ENCODE measurements at regions not wholly inside any gene's neighbourhood (a gene's known extent, or its start where the extent isn't known, plus 50 kb on each side); places are given as distances from the start of the nearest gene placed in this dataset.
A peak's percentile ranks its signal among the peaks of the same experiment; 100 is the strongest.

DNA sequence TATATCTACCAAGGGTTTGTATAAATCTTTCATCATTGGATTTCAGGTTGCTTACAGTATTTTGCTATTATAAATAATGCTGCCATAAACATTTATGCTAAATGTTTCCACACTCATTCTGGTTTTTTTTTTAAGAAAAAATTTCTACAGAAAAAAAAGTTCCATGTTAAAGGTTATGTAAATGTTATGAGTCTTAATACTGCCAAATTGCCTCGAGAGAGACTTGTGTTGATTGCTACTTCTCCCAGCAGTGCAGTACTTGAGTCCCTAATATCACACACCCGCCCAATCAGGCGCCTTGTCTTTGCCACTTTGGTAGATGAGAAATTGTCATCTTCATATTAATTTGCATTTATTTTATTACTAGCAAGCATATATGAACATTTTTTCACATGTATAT lies 96.7 kb upstream of the TMEM26 start:
- H3K4me1 ChIP-seq (ENCODE audit: insufficient read depth, low read length, severe bottlenecking), result no peaks in the 10 kb centered on the region
- no peaks in the 10 kb centered on the region for H3K9me2 ChIP-seq (ENCODE audit: low read depth, low read length)
- no peaks in the 10 kb centered on the region for H3K27me3 ChIP-seq (ENCODE audit: insufficient read depth, low read length)
- H3K79me2 ChIP-seq (ENCODE audit: insufficient read depth, low read length), result no peaks in the 10 kb centered on the region
- no peak overlapping the region for H2AFZ ChIP-seq (ENCODE audit: low read length)
- no peak overlapping the region for H3K9ac ChIP-seq (ENCODE audit: low read length)
- no peaks in the 10 kb centered on the region for H3K9me3 ChIP-seq (ENCODE audit: low read length)
- no peak for TF ChIP-seq EZH2 (IDR thresholded peaks at IDR 0.05; ENCODE audit: borderline replicate concordance, low read length)
- TF ChIP-seq, protein P1, sequence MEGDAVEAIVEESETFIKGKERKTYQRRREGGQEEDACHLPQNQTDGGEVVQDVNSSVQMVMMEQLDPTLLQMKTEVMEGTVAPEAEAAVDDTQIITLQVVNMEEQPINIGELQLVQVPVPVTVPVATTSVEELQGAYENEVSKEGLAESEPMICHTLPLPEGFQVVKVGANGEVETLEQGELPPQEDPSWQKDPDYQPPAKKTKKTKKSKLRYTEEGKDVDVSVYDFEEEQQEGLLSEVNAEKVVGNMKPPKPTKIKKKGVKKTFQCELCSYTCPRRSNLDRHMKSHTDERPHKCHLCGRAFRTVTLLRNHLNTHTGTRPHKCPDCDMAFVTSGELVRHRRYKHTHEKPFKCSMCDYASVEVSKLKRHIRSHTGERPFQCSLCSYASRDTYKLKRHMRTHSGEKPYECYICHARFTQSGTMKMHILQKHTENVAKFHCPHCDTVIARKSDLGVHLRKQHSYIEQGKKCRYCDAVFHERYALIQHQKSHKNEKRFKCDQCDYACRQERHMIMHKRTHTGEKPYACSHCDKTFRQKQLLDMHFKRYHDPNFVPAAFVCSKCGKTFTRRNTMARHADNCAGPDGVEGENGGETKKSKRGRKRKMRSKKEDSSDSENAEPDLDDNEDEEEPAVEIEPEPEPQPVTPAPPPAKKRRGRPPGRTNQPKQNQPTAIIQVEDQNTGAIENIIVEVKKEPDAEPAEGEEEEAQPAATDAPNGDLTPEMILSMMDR (IDR thresholded peaks at IDR 0.05; ENCODE audit: low read length), result no peak
- H3K27ac ChIP-seq (ENCODE audit: low read depth, low read length, poor library complexity, severe bottlenecking), result no peak overlapping the region
- H3K36me3 ChIP-seq (ENCODE audit: insufficient read depth, low read length), result no peaks in the 10 kb centered on the region
- no peaks in the 10 kb centered on the region for H4K20me1 ChIP-seq (ENCODE audit: insufficient read depth, low read length)
- H3K4me3 ChIP-seq (ENCODE audit: low read depth, low read length, poor library complexity, severe bottlenecking), result no peak overlapping the region
- H3F3A ChIP-seq (ENCODE audit: insufficient read depth, low read length), result no peaks in the 10 kb centered on the region
- no peak overlapping the region for H3K4me2 ChIP-seq (ENCODE audit: low read length)

DNA sequence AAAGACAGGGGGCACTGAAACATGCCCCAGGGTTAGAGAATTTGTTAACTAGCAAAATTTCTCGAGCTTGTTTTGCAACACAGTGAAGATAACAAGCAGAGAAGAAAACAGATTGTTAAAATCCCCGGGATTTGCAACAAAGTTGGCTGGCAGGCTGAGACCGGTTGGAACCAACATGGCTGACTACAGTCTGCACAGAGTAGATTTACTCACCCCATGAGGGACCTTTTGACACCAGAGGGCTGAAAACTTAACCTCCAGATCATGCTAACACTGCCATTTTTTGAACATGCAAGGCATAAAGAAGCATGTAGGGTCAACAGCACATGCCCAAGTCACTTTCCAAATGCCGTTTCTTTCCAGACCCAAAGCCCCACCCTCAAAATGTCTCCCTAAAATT lies 95.2 kb upstream of the TMEM26 start:
- no peak for TF ChIP-seq EZH2 (IDR thresholded peaks at IDR 0.05; ENCODE audit: borderline replicate concordance, low read length)
- TF ChIP-seq, protein P1 (IDR thresholded peaks at IDR 0.05; ENCODE audit: low read length), result no peak
- Histone ChIP-seq H3K27me3 (ENCODE audit: insufficient read depth, low read length) (no peaks in the 10 kb centered on the region), H3K9me2 (ENCODE audit: low read depth, low read length) (no peaks in the 10 kb centered on the region), H4K20me1 (ENCODE audit: insufficient read depth, low read length) (no peaks in the 10 kb centered on the region), H3K36me3 (ENCODE audit: insufficient read depth, low read length) (no peaks in the 10 kb centered on the region), H3K79me2 (ENCODE audit: insufficient read depth, low read length) (no peaks in the 10 kb centered on the region), H3K27ac (ENCODE audit: low read depth, low read length, poor library complexity, severe bottlenecking) (no peak overlapping the region), H3F3A (ENCODE audit: insufficient read depth, low read length) (no peaks in the 10 kb centered on the region), H3K9ac (ENCODE audit: low read length) (no peak overlapping the region), H3K9me3 (ENCODE audit: low read length) (no peaks in the 10 kb centered on the region), H3K4me3 (ENCODE audit: low read depth, low read length, poor library complexity, severe bottlenecking) (no peak overlapping the region), H3K4me1 (ENCODE audit: insufficient read depth, low read length, severe bottlenecking) (no peaks in the 10 kb centered on the region), H2AFZ (ENCODE audit: low read length) (no peak overlapping the region), H3K4me2 (ENCODE audit: low read length) (no peak overlapping the region)

DNA sequence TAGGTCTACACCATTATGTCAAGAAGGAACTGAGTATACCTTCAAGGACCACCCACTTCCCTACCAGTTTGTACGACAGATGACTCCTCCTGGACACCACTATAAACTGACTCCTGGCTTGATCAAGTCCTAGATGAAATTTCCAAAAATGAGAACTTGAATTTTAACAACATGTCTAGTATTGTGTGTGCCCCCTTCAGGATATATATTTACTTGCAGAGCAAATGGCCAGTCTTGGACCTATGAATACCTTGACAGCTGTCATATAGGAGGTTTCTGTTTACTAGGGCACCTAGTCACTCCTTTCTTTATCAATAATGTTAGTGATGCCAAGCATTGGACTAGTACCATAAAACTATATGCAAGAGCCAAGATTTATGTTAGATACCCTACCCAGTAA lies 94.1 kb upstream of the TMEM26 start:
- Histone ChIP-seq H3K27ac (ENCODE audit: low read depth, low read length, poor library complexity, severe bottlenecking) (no peak overlapping the region), H3K4me2 (ENCODE audit: low read length) (no peak overlapping the region), H3K9ac (ENCODE audit: low read length) (no peak overlapping the region), H3K36me3 (ENCODE audit: insufficient read depth, low read length) (no peaks in the 10 kb centered on the region), H3K79me2 (ENCODE audit: insufficient read depth, low read length) (no peaks in the 10 kb centered on the region), H4K20me1 (ENCODE audit: insufficient read depth, low read length) (no peaks in the 10 kb centered on the region), H3K4me1 (ENCODE audit: insufficient read depth, low read length, severe bottlenecking) (no peaks in the 10 kb centered on the region), H3F3A (ENCODE audit: insufficient read depth, low read length) (no peaks in the 10 kb centered on the region), H3K27me3 (ENCODE audit: insufficient read depth, low read length) (no peaks in the 10 kb centered on the region), H2AFZ (ENCODE audit: low read length) (no peak overlapping the region), H3K9me3 (ENCODE audit: low read length) (no peaks in the 10 kb centered on the region), H3K4me3 (ENCODE audit: low read depth, low read length, poor library complexity, severe bottlenecking) (no peak overlapping the region), H3K9me2 (ENCODE audit: low read depth, low read length) (no peaks in the 10 kb centered on the region)
- TF ChIP-seq, protein P1 (IDR thresholded peaks at IDR 0.05; ENCODE audit: low read length), result peak; percentile 6; the same call in 1 of the 2 replicates
- no peak for TF ChIP-seq EZH2 (IDR thresholded peaks at IDR 0.05; ENCODE audit: borderline replicate concordance, low read length)

Data from OCI-LY1 (cell line).